ENCODE measurements at regions not wholly inside any gene's neighbourhood (a gene's known extent, or its start where the extent isn't known, plus 50 kb on each side); places are given as distances from the start of the nearest gene placed in this dataset.

- DNase-seq (ENCODE audit: low read depth, low spot score) = no peak
- TF ChIP-seq CTCF (IDR thresholded peaks at IDR 0.05; ENCODE audit: low read depth, low read length) = no peak
- no peak overlapping the region for H3K4me3 ChIP-seq (ENCODE audit: low read depth, low read length)
- in situ Hi-C loops (cut with HindIII; ENCODE audit: low sequenced_read_pairs) = no loop called here
These were observed 85.1 kb upstream of the SNAP25 start for GRCh38 chr20:10133532-10133931.

- TF ChIP-seq CTCF (IDR thresholded peaks at IDR 0.05; ENCODE audit: low read depth, low read length) = no peak
- no peak for DNase-seq (ENCODE audit: low read depth, low spot score)
- no peak overlapping the region for H3K4me3 ChIP-seq (ENCODE audit: low read depth, low read length)
- in situ Hi-C loops (cut with HindIII; ENCODE audit: low sequenced_read_pairs) = no loop called here
These were observed 84.5 kb upstream of the SNAP25 start for GRCh38 chr20:10134176-10134575.

GRCh38 chr20:10135438-10135837, 83.2 kb upstream of the SNAP25 start:
- in situ Hi-C loops (cut with HindIII; ENCODE audit: low sequenced_read_pairs) = no loop called here
- no peak overlapping the region for H3K4me3 ChIP-seq (ENCODE audit: low read depth, low read length)
- no peak for DNase-seq (ENCODE audit: low read depth, low spot score)
- TF ChIP-seq CTCF (IDR thresholded peaks at IDR 0.05; ENCODE audit: low read depth, low read length) = no peak

- no peak overlapping the region for H3K4me3 ChIP-seq (ENCODE audit: low read depth, low read length)
- no peak for DNase-seq (ENCODE audit: low read depth, low spot score)
- TF ChIP-seq CTCF (IDR thresholded peaks at IDR 0.05; ENCODE audit: low read depth, low read length) = no peak
- in situ Hi-C loops (cut with HindIII; ENCODE audit: low sequenced_read_pairs) = no loop called here
These were observed 81.6 kb upstream of the SNAP25 start for GRCh38 chr20:10137032-10137431.

GRCh38 chr20:10137533-10137932, 81.1 kb upstream of the SNAP25 start:
- DNase-seq (ENCODE audit: low read depth, low spot score) = no peak
- in situ Hi-C loops (cut with HindIII; ENCODE audit: low sequenced_read_pairs) = no loop called here
- H3K4me3 ChIP-seq (ENCODE audit: low read depth, low read length) = no peak overlapping the region
- TF ChIP-seq CTCF (IDR thresholded peaks at IDR 0.05; ENCODE audit: low read depth, low read length) = no peak

- DNase-seq (ENCODE audit: low read depth, low spot score) = no peak
- no peak overlapping the region for H3K4me3 ChIP-seq (ENCODE audit: low read depth, low read length)
- in situ Hi-C loops (cut with HindIII; ENCODE audit: low sequenced_read_pairs) = no loop called here
- no peak for TF ChIP-seq CTCF (IDR thresholded peaks at IDR 0.05; ENCODE audit: low read depth, low read length)
These were observed 61.1 kb upstream of the SNAP25 start for GRCh38 chr20:10157549-10157948.

- no peak overlapping the region for H3K4me3 ChIP-seq (ENCODE audit: low read depth, low read length)
- no peak for DNase-seq (ENCODE audit: low read depth, low spot score)
- in situ Hi-C loops (cut with HindIII; ENCODE audit: low sequenced_read_pairs) = no loop called here
- no peak for TF ChIP-seq CTCF (IDR thresholded peaks at IDR 0.05; ENCODE audit: low read depth, low read length)
These were observed 51.6 kb upstream of the SNAP25 start for GRCh38 chr20:10167040-10167439.
